DND-41 (cell line): ENCODE measurements at regions not wholly inside any gene's neighbourhood (a gene's known extent, or its start where the extent isn't known, plus 50 kb on each side); places are given as distances from the start of the nearest gene placed in this dataset.
"Not testable (repeated sequence)": the region's sequence is repeated elsewhere in the genome, so short reads cannot be mapped to it uniquely, and the experiment has no call there.

Source experiments
- EZH2 ChIP-seq: IDR thresholded peaks from 3 replicates; pipeline ENCODE4 v1.6.1; 2012; ENCODE audit warnings: borderline replicate concordance, low read depth, mild to moderate bottlenecking, moderate library complexity, low read length, inconsistent platforms; ENCODE audit not compliant: severe bottlenecking
- TF ChIP-seq, protein P1 (sequence below): IDR thresholded peaks from 2 replicates; pipeline ENCODE4 v1.5.1; 2012; ENCODE audit warnings: borderline replicate concordance, low read length, moderate library complexity, mild to moderate bottlenecking; ENCODE audit not compliant: poor library complexity, severe bottlenecking; ENCODE audit errors: extremely low read depth

DNA sequence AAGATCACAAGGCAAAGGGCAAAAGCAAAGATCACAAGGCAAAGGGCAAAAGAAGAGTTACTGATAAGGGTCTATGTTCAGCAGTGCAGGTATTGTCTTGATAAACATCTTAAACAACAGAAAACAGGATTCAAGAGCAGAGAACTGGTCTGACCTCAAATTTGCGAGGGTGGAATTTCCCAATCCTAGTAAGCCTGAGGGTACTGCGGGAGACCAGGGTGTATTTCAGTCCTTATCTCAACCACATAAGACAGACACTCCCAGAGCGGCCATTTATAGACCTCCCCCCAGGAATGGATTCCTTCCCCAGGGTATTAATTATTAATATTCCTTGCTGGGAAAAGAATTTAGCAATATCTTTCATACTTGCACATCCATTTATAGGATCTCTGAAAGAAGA lies 575.3 kb upstream of the MAN1A1 start:
- TF ChIP-seq, protein P1, sequence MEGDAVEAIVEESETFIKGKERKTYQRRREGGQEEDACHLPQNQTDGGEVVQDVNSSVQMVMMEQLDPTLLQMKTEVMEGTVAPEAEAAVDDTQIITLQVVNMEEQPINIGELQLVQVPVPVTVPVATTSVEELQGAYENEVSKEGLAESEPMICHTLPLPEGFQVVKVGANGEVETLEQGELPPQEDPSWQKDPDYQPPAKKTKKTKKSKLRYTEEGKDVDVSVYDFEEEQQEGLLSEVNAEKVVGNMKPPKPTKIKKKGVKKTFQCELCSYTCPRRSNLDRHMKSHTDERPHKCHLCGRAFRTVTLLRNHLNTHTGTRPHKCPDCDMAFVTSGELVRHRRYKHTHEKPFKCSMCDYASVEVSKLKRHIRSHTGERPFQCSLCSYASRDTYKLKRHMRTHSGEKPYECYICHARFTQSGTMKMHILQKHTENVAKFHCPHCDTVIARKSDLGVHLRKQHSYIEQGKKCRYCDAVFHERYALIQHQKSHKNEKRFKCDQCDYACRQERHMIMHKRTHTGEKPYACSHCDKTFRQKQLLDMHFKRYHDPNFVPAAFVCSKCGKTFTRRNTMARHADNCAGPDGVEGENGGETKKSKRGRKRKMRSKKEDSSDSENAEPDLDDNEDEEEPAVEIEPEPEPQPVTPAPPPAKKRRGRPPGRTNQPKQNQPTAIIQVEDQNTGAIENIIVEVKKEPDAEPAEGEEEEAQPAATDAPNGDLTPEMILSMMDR = not testable (repeated sequence)
- not testable (repeated sequence) for TF ChIP-seq EZH2
